ENCODE measurements at regions not wholly inside any gene's neighbourhood (a gene's known extent, or its start where the extent isn't known, plus 50 kb on each side); places are given as distances from the start of the nearest gene placed in this dataset.

GRCh38 chr1:219536038-219536437 lies 76.9 kb downstream of the ZC3H11B start:
- Mint-ChIP-seq H3K9me3 (no peaks in the 10 kb centered on the region), H3K27me3 (no peaks in the 10 kb centered on the region), H3K4me3 (no peak overlapping the region), H3K27ac (no peak overlapping the region), H3K36me3 (no peaks in the 10 kb centered on the region), H3K4me1 (peaks cover 5% of the 10 kb centered on the region)
- ATAC-seq = no peak

GRCh38 chr1:219534991-219535390 lies 77.9 kb downstream of the ZC3H11B start:
- H3K4me1 Mint-ChIP-seq = peaks cover 5% of the 10 kb centered on the region
- no peak overlapping the region for H3K27ac Mint-ChIP-seq
- no peak for ATAC-seq
- no peaks in the 10 kb centered on the region for H3K36me3 Mint-ChIP-seq
- H3K4me3 Mint-ChIP-seq = no peak overlapping the region
- H3K27me3 Mint-ChIP-seq = no peaks in the 10 kb centered on the region
- H3K9me3 Mint-ChIP-seq = no peaks in the 10 kb centered on the region

GRCh38 chr1:219533280-219533679 lies 79.6 kb downstream of the ZC3H11B start:
- H3K4me1 Mint-ChIP-seq = no peaks in the 10 kb centered on the region
- ATAC-seq = no peak
- no peaks in the 10 kb centered on the region for H3K27me3 Mint-ChIP-seq
- no peaks in the 10 kb centered on the region for H3K9me3 Mint-ChIP-seq
- no peak overlapping the region for H3K27ac Mint-ChIP-seq
- no peaks in the 10 kb centered on the region for H3K36me3 Mint-ChIP-seq
- H3K4me3 Mint-ChIP-seq = no peak overlapping the region

GRCh38 chr1:219529116-219529515 lies 83.8 kb downstream of the ZC3H11B start:
- Mint-ChIP-seq H3K4me3 (no peak overlapping the region), H3K27me3 (no peaks in the 10 kb centered on the region), H3K27ac (no peak overlapping the region), H3K9me3 (no peaks in the 10 kb centered on the region), H3K36me3 (no peaks in the 10 kb centered on the region), H3K4me1 (no peaks in the 10 kb centered on the region)
- ATAC-seq = no peak

- no peaks in the 10 kb centered on the region for H3K36me3 Mint-ChIP-seq
- H3K9me3 Mint-ChIP-seq = no peaks in the 10 kb centered on the region
- H3K27me3 Mint-ChIP-seq = no peaks in the 10 kb centered on the region
- no peak overlapping the region for H3K27ac Mint-ChIP-seq
- no peaks in the 10 kb centered on the region for H3K4me1 Mint-ChIP-seq
- no peak overlapping the region for H3K4me3 Mint-ChIP-seq
- ATAC-seq = no peak
These were observed 84.3 kb downstream of the ZC3H11B start for GRCh38 chr1:219528633-219529032.

GRCh38 chr1:219527994-219528393 lies 84.9 kb downstream of the ZC3H11B start:
- Mint-ChIP-seq H3K27ac (no peak overlapping the region), H3K4me3 (no peak overlapping the region), H3K9me3 (no peaks in the 10 kb centered on the region), H3K36me3 (no peaks in the 10 kb centered on the region), H3K27me3 (no peaks in the 10 kb centered on the region), H3K4me1 (no peaks in the 10 kb centered on the region)
- ATAC-seq = no peak

- H3K27ac Mint-ChIP-seq = no peak overlapping the region
- H3K4me3 Mint-ChIP-seq = no peak overlapping the region
- no peak for ATAC-seq
- H3K27me3 Mint-ChIP-seq = no peaks in the 10 kb centered on the region
- H3K36me3 Mint-ChIP-seq = no peaks in the 10 kb centered on the region
- H3K9me3 Mint-ChIP-seq = no peaks in the 10 kb centered on the region
- no peaks in the 10 kb centered on the region for H3K4me1 Mint-ChIP-seq
These were observed 86.8 kb downstream of the ZC3H11B start for GRCh38 chr1:219526074-219526473.

- no peaks in the 10 kb centered on the region for H3K36me3 Mint-ChIP-seq
- H3K27me3 Mint-ChIP-seq = no peaks in the 10 kb centered on the region
- no peak overlapping the region for H3K27ac Mint-ChIP-seq
- H3K4me3 Mint-ChIP-seq = no peak overlapping the region
- H3K9me3 Mint-ChIP-seq = no peaks in the 10 kb centered on the region
- ATAC-seq = no peak
- no peaks in the 10 kb centered on the region for H3K4me1 Mint-ChIP-seq
These were observed 89.5 kb downstream of the ZC3H11B start for GRCh38 chr1:219523411-219523810.

- ATAC-seq = peak; percentile 34
- Mint-ChIP-seq H3K4me1 (no peaks in the 10 kb centered on the region), H3K4me3 (no peak overlapping the region), H3K9me3 (no peaks in the 10 kb centered on the region), H3K27me3 (no peaks in the 10 kb centered on the region), H3K27ac (no peak overlapping the region), H3K36me3 (no peaks in the 10 kb centered on the region)
These were observed 91.6 kb downstream of the ZC3H11B start for GRCh38 chr1:219521325-219521724.

GRCh38 chr1:219520241-219520640 lies 92.7 kb downstream of the ZC3H11B start:
- Mint-ChIP-seq H3K36me3 (no peaks in the 10 kb centered on the region), H3K4me3 (no peak overlapping the region), H3K27me3 (no peaks in the 10 kb centered on the region), H3K4me1 (no peaks in the 10 kb centered on the region), H3K9me3 (no peaks in the 10 kb centered on the region), H3K27ac (no peak overlapping the region)
- no peak for ATAC-seq

GRCh38 chr1:219518907-219519248 lies 94.0 kb downstream of the ZC3H11B start:
- Mint-ChIP-seq H3K9me3 (no peaks in the 10 kb centered on the region), H3K27me3 (no peaks in the 10 kb centered on the region), H3K27ac (no peak overlapping the region), H3K36me3 (no peaks in the 10 kb centered on the region), H3K4me1 (no peaks in the 10 kb centered on the region), H3K4me3 (no peak overlapping the region)
- ATAC-seq = no peak

- H3K4me3 Mint-ChIP-seq = no peak overlapping the region
- H3K27ac Mint-ChIP-seq = no peak overlapping the region
- H3K27me3 Mint-ChIP-seq = no peaks in the 10 kb centered on the region
- no peaks in the 10 kb centered on the region for H3K4me1 Mint-ChIP-seq
- H3K36me3 Mint-ChIP-seq = no peaks in the 10 kb centered on the region
- no peaks in the 10 kb centered on the region for H3K9me3 Mint-ChIP-seq
- no peak for ATAC-seq
These were observed 94.6 kb downstream of the ZC3H11B start for GRCh38 chr1:219518168-219518906.

- Mint-ChIP-seq H3K36me3 (no peaks in the 10 kb centered on the region), H3K4me1 (no peaks in the 10 kb centered on the region), H3K27me3 (no peaks in the 10 kb centered on the region), H3K9me3 (no peaks in the 10 kb centered on the region), H3K27ac (no peak overlapping the region), H3K4me3 (no peak overlapping the region)
- no peak for ATAC-seq
These were observed 95.9 kb downstream of the ZC3H11B start for GRCh38 chr1:219517031-219517430.

- no peaks in the 10 kb centered on the region for H3K36me3 Mint-ChIP-seq
- H3K4me1 Mint-ChIP-seq = no peaks in the 10 kb centered on the region
- no peak overlapping the region for H3K4me3 Mint-ChIP-seq
- no peak overlapping the region for H3K27ac Mint-ChIP-seq
- H3K27me3 Mint-ChIP-seq = no peaks in the 10 kb centered on the region
- no peaks in the 10 kb centered on the region for H3K9me3 Mint-ChIP-seq
- ATAC-seq = no peak
These were observed 98.2 kb downstream of the ZC3H11B start for GRCh38 chr1:219514728-219515127.

- no peaks in the 10 kb centered on the region for H3K9me3 Mint-ChIP-seq
- no peaks in the 10 kb centered on the region for H3K36me3 Mint-ChIP-seq
- H3K4me1 Mint-ChIP-seq = no peaks in the 10 kb centered on the region
- no peak overlapping the region for H3K27ac Mint-ChIP-seq
- no peaks in the 10 kb centered on the region for H3K27me3 Mint-ChIP-seq
- no peak overlapping the region for H3K4me3 Mint-ChIP-seq
- ATAC-seq = no peak
These were observed 105.5 kb downstream of the ZC3H11B start for GRCh38 chr1:219507437-219507836.

- Mint-ChIP-seq H3K4me3 (no peak overlapping the region), H3K27me3 (no peaks in the 10 kb centered on the region), H3K36me3 (no peaks in the 10 kb centered on the region), H3K9me3 (no peaks in the 10 kb centered on the region), H3K27ac (no peak overlapping the region), H3K4me1 (no peaks in the 10 kb centered on the region)
- ATAC-seq = no peak
These were observed 106.0 kb downstream of the ZC3H11B start for GRCh38 chr1:219506936-219507335.

- no peaks in the 10 kb centered on the region for H3K27me3 Mint-ChIP-seq
- no peak for ATAC-seq
- H3K27ac Mint-ChIP-seq = no peak overlapping the region
- no peaks in the 10 kb centered on the region for H3K36me3 Mint-ChIP-seq
- no peaks in the 10 kb centered on the region for H3K4me1 Mint-ChIP-seq
- no peaks in the 10 kb centered on the region for H3K9me3 Mint-ChIP-seq
- H3K4me3 Mint-ChIP-seq = no peak overlapping the region
These were observed 106.4 kb downstream of the ZC3H11B start for GRCh38 chr1:219506473-219506899.

All from stimulated activated memory B cell treated with anti-CD40 and anti-IgM and Interleukin-4, amounts not matched to agents 10 μg/mL and 1 μg/mL and 100 μg/mL, for 72 hours (primary cell).